ENCODE measurements at regions not wholly inside any gene's neighbourhood (a gene's known extent, or its start where the extent isn't known, plus 50 kb on each side); places are given as distances from the start of the nearest gene placed in this dataset.
"Not testable (repeated sequence)": the region's sequence is repeated elsewhere in the genome, so short reads cannot be mapped to it uniquely, and the experiment has no call there.

- H3K27ac ChIP-seq: no peak overlapping the region
- H3K4me1 ChIP-seq (replicated peaks in 1 of 2): peaks cover 2 to 5% of the 10 kb centered on the region in 2 donors
- ATAC-seq (replicated peaks in 6 of 8): no peak
- in situ Hi-C loops (cut with MboI; ENCODE audit: low pct_unique_long_range_greater_than_20kb in 2 of 9, low sequenced_read_pairs in 9 of 9, unreplicated experiment in 9 of 9): no loop called here
- 0 to 100% (median 80%) methylated on average over 1 of the region's 1 CpG; no CpG with 5 or more reads in 1 of the 10 experiments for WGBS, 10 experiments
- no peak overlapping the region for H3K4me3 ChIP-seq
Measured at GRCh38 chr2:56587456-56587855, 403.7 kb downstream of the CCDC85A start.

- in situ Hi-C loops (cut with MboI; ENCODE audit: low pct_unique_long_range_greater_than_20kb in 2 of 9, low sequenced_read_pairs in 9 of 9, unreplicated experiment in 9 of 9): no loop called here
- H3K4me3 ChIP-seq: no peak overlapping the region
- H3K27ac ChIP-seq: no peak overlapping the region
- peaks cover 0 to under 1% of the 10 kb centered on the region in 2 donors for H3K4me1 ChIP-seq (replicated peaks in 1 of 2)
- ATAC-seq (replicated peaks in 6 of 8): no peak
- WGBS, 10 experiments: 0 to 100% (median 50%) methylated on average over 1 of the region's 1 CpG; no CpG with 5 or more reads in 2 of the 10 experiments
Measured at GRCh38 chr2:56589194-56589593, 405.4 kb downstream of the CCDC85A start.

GRCh38 chr2:56589835-56590234 is 406.0 kb downstream of the CCDC85A start:
- ATAC-seq (replicated peaks in 6 of 8): no peak
- no peak overlapping the region for H3K4me3 ChIP-seq
- no peak overlapping the region for H3K27ac ChIP-seq
- H3K4me1 ChIP-seq (replicated peaks in 1 of 2): no peaks in the 10 kb centered on the region
- in situ Hi-C loops (cut with MboI; ENCODE audit: low pct_unique_long_range_greater_than_20kb in 2 of 9, low sequenced_read_pairs in 9 of 9, unreplicated experiment in 9 of 9): no loop called here

- no peak overlapping the region for H3K4me3 ChIP-seq
- in situ Hi-C loops (cut with MboI; ENCODE audit: low pct_unique_long_range_greater_than_20kb in 2 of 9, low sequenced_read_pairs in 9 of 9, unreplicated experiment in 9 of 9): no loop called here
- 0 to 94% (median 46%) methylated on average over 1 to 3 of the region's 3 CpGs; no CpG with 5 or more reads in 1 of the 10 experiments for WGBS, 10 experiments
- no peaks in the 10 kb centered on the region for H3K4me1 ChIP-seq (replicated peaks in 1 of 2)
- no peak overlapping the region for H3K27ac ChIP-seq
- ATAC-seq (replicated peaks in 6 of 8): no peak
Measured at GRCh38 chr2:56590611-56591010, 406.8 kb downstream of the CCDC85A start.

GRCh38 chr2:56606086-56606485 is 422.3 kb downstream of the CCDC85A start:
- H3K27ac ChIP-seq; H3K4me1 ChIP-seq (replicated peaks in 1 of 2); in situ Hi-C loops (cut with MboI; ENCODE audit: low pct_unique_long_range_greater_than_20kb in 2 of 9, low sequenced_read_pairs in 9 of 9, unreplicated experiment in 9 of 9); H3K4me3 ChIP-seq; ATAC-seq (replicated peaks in 6 of 8): not testable (repeated sequence)
- 15 to 91% (median 47%) methylated on average over 2 to 6 of the region's 9 CpGs; no CpG with 5 or more reads in 5 of the 10 experiments for WGBS, 10 experiments

- H3K27ac ChIP-seq: no peak overlapping the region
- no peak overlapping the region for H3K4me3 ChIP-seq
- no peak for ATAC-seq (replicated peaks in 6 of 8)
- peaks cover 0 to 9% of the 10 kb centered on the region in 2 donors for H3K4me1 ChIP-seq (replicated peaks in 1 of 2)
- WGBS, 10 experiments: 0 to 83% (median 43%) methylated on average over 1 of the region's 1 CpG; no CpG with 5 or more reads in 1 of the 10 experiments
- in situ Hi-C loops (cut with MboI; ENCODE audit: low pct_unique_long_range_greater_than_20kb in 2 of 9, low sequenced_read_pairs in 9 of 9, unreplicated experiment in 9 of 9): no loop called here
Measured at GRCh38 chr2:56613254-56613653, 429.5 kb downstream of the CCDC85A start.

GRCh38 chr2:56613920-56614319 is 430.1 kb downstream of the CCDC85A start:
- peak in 2 of 8 experiments; percentile 63 to 65 for ATAC-seq (replicated peaks in 6 of 8)
- Histone ChIP-seq H3K27ac (no peak overlapping the region), H3K4me3 (no peak overlapping the region), H3K4me1 (replicated peaks in 1 of 2) (peaks cover 0 to 9% of the 10 kb centered on the region in 2 donors)
- in situ Hi-C loops (cut with MboI; ENCODE audit: low pct_unique_long_range_greater_than_20kb in 2 of 9, low sequenced_read_pairs in 9 of 9, unreplicated experiment in 9 of 9): no loop called here
- 0 to 100% (median 80%) methylated on average over 1 of the region's 1 CpG; no CpG with 5 or more reads in 2 of the 10 experiments for whole genome bisulfite sequencing, 10 experiments

GRCh38 chr2:56615760-56616159 is 432.0 kb downstream of the CCDC85A start:
- WGBS, 10 experiments: 0 to 100% (median 34%) methylated on average over 1 to 3 of the region's 3 CpGs; no CpG with 5 or more reads in 2 of the 10 experiments
- no peak overlapping the region for H3K4me3 ChIP-seq
- in situ Hi-C loops (cut with MboI; ENCODE audit: low pct_unique_long_range_greater_than_20kb in 2 of 9, low sequenced_read_pairs in 9 of 9, unreplicated experiment in 9 of 9): no loop called here

GRCh38 chr2:56624181-56624580 is 440.4 kb downstream of the CCDC85A start:
- in situ Hi-C loops (cut with MboI; ENCODE audit: low pct_unique_long_range_greater_than_20kb in 2 of 9, low sequenced_read_pairs in 9 of 9, unreplicated experiment in 9 of 9): no loop called here
- no peak overlapping the region for H3K27ac ChIP-seq
- no peak for ATAC-seq (replicated peaks in 6 of 8)
- no peaks in the 10 kb centered on the region for H3K4me1 ChIP-seq (replicated peaks in 1 of 2)
- 15 to 100% (median 83%) methylated on average over 1 of the region's 1 CpG; no CpG with 5 or more reads in 1 of the 10 experiments for WGBS, 10 experiments
- H3K4me3 ChIP-seq: no peak overlapping the region

More at GRCh38 chr2:56615760-56616159, 432.0 kb downstream of the CCDC85A start:
- ATAC-seq (replicated peaks in 6 of 8): no peak
- peaks cover 0 to 9% of the 10 kb centered on the region in 2 donors for H3K4me1 ChIP-seq (replicated peaks in 1 of 2)
- no peak overlapping the region for H3K27ac ChIP-seq

GRCh38 chr2:56626927-56627326 is 443.1 kb downstream of the CCDC85A start:
- no peak for ATAC-seq (replicated peaks in 6 of 8)
- Histone ChIP-seq H3K27ac (no peak overlapping the region), H3K4me3 (no peak overlapping the region), H3K4me1 (replicated peaks in 1 of 2) (no peaks in the 10 kb centered on the region)
- in situ Hi-C loops (cut with MboI; ENCODE audit: low pct_unique_long_range_greater_than_20kb in 2 of 9, low sequenced_read_pairs in 9 of 9, unreplicated experiment in 9 of 9): no loop called here
- 17 to 100% (median 81%) methylated on average over 1 to 3 of the region's 3 CpGs for WGBS, 10 experiments

GRCh38 chr2:56630286-56630685 is 446.5 kb downstream of the CCDC85A start:
- in situ Hi-C loops (cut with MboI; ENCODE audit: low pct_unique_long_range_greater_than_20kb in 2 of 9, low sequenced_read_pairs in 9 of 9, unreplicated experiment in 9 of 9): no loop called here
- no peak for ATAC-seq (replicated peaks in 6 of 8)
- H3K4me3 ChIP-seq: no peak overlapping the region
- no peak overlapping the region for H3K27ac ChIP-seq
- no peaks in the 10 kb centered on the region for H3K4me1 ChIP-seq (replicated peaks in 1 of 2)
- WGBS, 10 experiments: 0 to 100% (median 73%) methylated on average over 1 to 2 of the region's 2 CpGs

GRCh38 chr2:56647997-56648396 is 464.2 kb downstream of the CCDC85A start:
- in situ Hi-C loops (cut with MboI; ENCODE audit: low pct_unique_long_range_greater_than_20kb in 2 of 9, low sequenced_read_pairs in 9 of 9, unreplicated experiment in 9 of 9): no loop called here
- 17 to 100% (median 83%) methylated on average over 1 of the region's 1 CpG; no CpG with 5 or more reads in 2 of the 10 experiments for WGBS, 10 experiments
- ATAC-seq (replicated peaks in 6 of 8): no peak
- Histone ChIP-seq H3K4me1 (replicated peaks in 1 of 2) (no peaks in the 10 kb centered on the region), H3K27ac (no peak overlapping the region), H3K4me3 (no peak overlapping the region)

GRCh38 chr2:56648802-56649201 is 465.0 kb downstream of the CCDC85A start:
- H3K4me3 ChIP-seq: no peak overlapping the region
- ATAC-seq (replicated peaks in 6 of 8): no peak
- H3K4me1 ChIP-seq (replicated peaks in 1 of 2): no peaks in the 10 kb centered on the region
- H3K27ac ChIP-seq: no peak overlapping the region
- 17 to 90% (median 71%) methylated on average over 2 of the region's 2 CpGs for WGBS, 10 experiments
- in situ Hi-C loops (cut with MboI; ENCODE audit: low pct_unique_long_range_greater_than_20kb in 2 of 9, low sequenced_read_pairs in 9 of 9, unreplicated experiment in 9 of 9): no loop called here

GRCh38 chr2:56654936-56655335 is 471.1 kb downstream of the CCDC85A start:
- Histone ChIP-seq H3K4me1 (replicated peaks in 1 of 2) (no peaks in the 10 kb centered on the region), H3K4me3 (no peak overlapping the region), H3K27ac (no peak overlapping the region)
- ATAC-seq (replicated peaks in 6 of 8): no peak
- in situ Hi-C loops (cut with MboI; ENCODE audit: low pct_unique_long_range_greater_than_20kb in 2 of 9, low sequenced_read_pairs in 9 of 9, unreplicated experiment in 9 of 9): no loop called here
